GM18517 (cell line): ENCODE measurements at regions not wholly inside any gene's neighbourhood (a gene's known extent, or its start where the extent isn't known, plus 50 kb on each side); places are given as distances from the start of the nearest gene placed in this dataset.

Source experiments
- ATAC-seq: cut with Tn5 transposase; IDR thresholded peaks from one replicate; pipeline ENCODE4 v1.9.1; 2021; ENCODE audit warnings: mild to moderate bottlenecking, moderate library complexity; ENCODE audit not compliant: unreplicated experiment

- ATAC-seq = no peak
These were observed 215.3 kb upstream of the SOX9 start for GRCh38 chr17:71905376-71906031.

- ATAC-seq = no peak
These were observed 211.7 kb upstream of the SOX9 start for GRCh38 chr17:71909155-71909554.

- no peak for ATAC-seq
These were observed 210.8 kb upstream of the SOX9 start for GRCh38 chr17:71910002-71910401.

GRCh38 chr17:71914042-71914441, 206.8 kb upstream of the SOX9 start:
- no peak for ATAC-seq

GRCh38 chr17:71914812-71915211, 206.0 kb upstream of the SOX9 start:
- no peak for ATAC-seq

- no peak for ATAC-seq
These were observed 203.1 kb upstream of the SOX9 start for GRCh38 chr17:71917715-71918114.

GRCh38 chr17:71919186-71919585, 201.6 kb upstream of the SOX9 start:
- ATAC-seq = no peak

- ATAC-seq = no peak
These were observed 200.9 kb upstream of the SOX9 start for GRCh38 chr17:71919896-71920295.

- no peak for ATAC-seq
These were observed 199.0 kb upstream of the SOX9 start for GRCh38 chr17:71921796-71922195.

- no peak for ATAC-seq
These were observed 198.4 kb upstream of the SOX9 start for GRCh38 chr17:71922439-71922838.

GRCh38 chr17:71926746-71927398, 193.9 kb upstream of the SOX9 start:
- ATAC-seq = no peak

GRCh38 chr17:71933306-71933705, 187.5 kb upstream of the SOX9 start:
- no peak for ATAC-seq

- no peak for ATAC-seq
These were observed 186.3 kb upstream of the SOX9 start for GRCh38 chr17:71934520-71934919.

- no peak for ATAC-seq
These were observed 185.5 kb upstream of the SOX9 start for GRCh38 chr17:71935341-71935740.

GRCh38 chr17:71936977-71937376, 183.8 kb upstream of the SOX9 start:
- ATAC-seq = no peak

- no peak for ATAC-seq
These were observed 182.9 kb upstream of the SOX9 start for GRCh38 chr17:71937914-71938313.

GRCh38 chr17:71938340-71939010, 182.3 kb upstream of the SOX9 start:
- ATAC-seq = no peak

GRCh38 chr17:71941920-71942319, 178.9 kb upstream of the SOX9 start:
- ATAC-seq = no peak

GRCh38 chr17:71942626-71943025, 178.2 kb upstream of the SOX9 start:
- ATAC-seq = no peak

- ATAC-seq = no peak
These were observed 172.0 kb upstream of the SOX9 start for GRCh38 chr17:71948703-71949422.

GRCh38 chr17:71959154-71959553, 161.7 kb upstream of the SOX9 start:
- no peak for ATAC-seq

GRCh38 chr17:71963351-71963750, 157.5 kb upstream of the SOX9 start:
- no peak for ATAC-seq
